Heart right ventricle (tissue), 16 donors: ENCODE measurements at regions not wholly inside any gene's neighbourhood (a gene's known extent, or its start where the extent isn't known, plus 50 kb on each side); places are given as distances from the start of the nearest gene placed in this dataset.

ENCODE experiments used
- ATAC-seq, 8 donors: fragments of 200-7000 bp; cut with Tn5 transposase; one replicate each; pipeline ENCODE4 v1.9.1; 2020; ENCODE audit warnings: mild to moderate bottlenecking in 8 of 8, moderate library complexity in 8 of 8, moderate number of reproducible peaks in 1 of 8
- DNase-seq, 2 donors: peaks; one replicate each; pipeline ENCODE4 v3.0.0-alpha.2; 2020
- H3K27ac ChIP-seq, 10 donors: fragments of 200-600 bp; sonication (generic) in 2 of 10; one replicate each; pipeline versions ENCODE4 v1.5.0 to v1.8.0; 2020 to 2022; ENCODE audit warnings: mild to moderate bottlenecking in 3 of 10
- H3K27me3 ChIP-seq, 7 donors: fragments of 200-600 bp; one replicate each; pipeline ENCODE4 v1.8.0; 2021 to 2022; ENCODE audit warnings: mild to moderate bottlenecking in 2 of 7
- H3K36me3 ChIP-seq, 9 donors: fragments of 200-600 bp; sonication (generic) in 1 of 9; one replicate each; pipeline versions ENCODE4 v1.5.0 to v1.8.0; 2020 to 2022; ENCODE audit warnings: mild to moderate bottlenecking in 2 of 9
- H3K4me1 ChIP-seq, 9 donors: fragments of 200-600 bp; sonication (generic) in 1 of 9; one replicate each; pipeline versions ENCODE4 v1.5.0 to v1.8.0; 2020 to 2022; ENCODE audit warnings: mild to moderate bottlenecking in 4 of 9
- H3K4me3 ChIP-seq, 10 donors: fragments of 200-600 bp; sonication (generic) in 2 of 10; one replicate each; pipeline versions ENCODE4 v1.5.0 to v1.8.0; 2020 to 2022; ENCODE audit warnings: mild to moderate bottlenecking in 7 of 10, moderate library complexity in 2 of 10
- H3K9me3 ChIP-seq, 11 donors: fragments of 200-600 bp in 10 of 11; sonication (generic) in 2 of 11; one replicate each; pipeline versions ENCODE4 v1.5.0 to v1.8.0; 2013 to 2022; ENCODE audit warnings: mild to moderate bottlenecking in 2 of 11, control low read depth in 1 of 11, moderate library complexity in 1 of 11
- CTCF ChIP-seq, 9 donors: fragments of 200-600 bp; sonication (generic) in 2 of 9; IDR thresholded peaks; one replicate each; pipeline versions ENCODE4 v1.5.0 to v1.8.0; 2021 to 2022; ENCODE audit warnings: antibody characterized with exemption in 9 of 9, mild to moderate bottlenecking in 5 of 9, moderate library complexity in 1 of 9
- WGBS, 2 donors: extraction: QIAGEN DNeasy Blood & Tissue Kit; methylation state at CpG; one replicate each; pipeline ENCODE4 v1.1.7; 2013; ENCODE audit warnings: inconsistent platforms in 1 of 2; 5-methylcytosine and 5-hydroxymethylcytosine counted together
- intact Hi-C, 10 donors: fragments of 100-400 bp; cut with DNase I; formaldehyde crosslinking; loops; one replicate each; pipeline versions ENCODE4 v1.11.1 to v1.14.2; 2022
- donor health status: Arrhythmogenic right ventricular cardiomyopathy.
- donor health status: ischemic (EF 13 %, LVEDD 7.1; RV severe dilation, severe dysfunction).
- donor health status: healthy with polysubstance abuse.
- donor health status: DM: no; HTN: yes; CAD: no.
- donor health status: DM: no; HTN: no; CAD: no.
- donor health status: ischemic (EF 25% LVEDD 6.9; RV normal size, moderate dysfunction).
- donor health status: ischemic (EF 25% LVEDD 5.7; RV mildly dilated, moderate dysfunction).
- donor health status: healthy.
- donor health status: DM: yes; HTN: yes; CAD: no.
- donor health status: Ischemic cardiomyopathy.
- donor health status: ischemic (EF 35%, LVEDD 5.7; RV mildly dilated, moderate dysfunction).
- donor health status: nonischemic (EF 11% LVEDD 7.7; RV severe dilation, severe dysfunction).
- donor health status: DM: yes; HTN: yes; CAD: no.
- donor health status: PGD.
- donor health status: ischemic (EF 29% LVEDD 5.4; RV normal size, mild dysfunction).
- donor health status: nonischemic (EF 23%, LVEDD 6.1; RV moderate dilation, normal function).

- Histone ChIP-seq H3K4me3 (no peak overlapping the region), H3K27ac (peak overlapping the region in 1 of 10 donors; percentile 31), H3K27me3 (no peaks in the 10 kb centered on the region), H3K36me3 (no peaks in the 10 kb centered on the region), H3K4me1 (no peaks in the 10 kb centered on the region), H3K9me3 (peaks cover 0 to 8% (median 0%) of the 10 kb centered on the region in 11 donors)
- no peak for TF ChIP-seq CTCF (IDR thresholded peaks at IDR 0.05)
- intact Hi-C loops: no loop called here
- 88 to 93% methylated on average over 1 of the region's 1 CpG for WGBS, 2 donors
- ATAC-seq: no peak
- no peak for DNase-seq
Measured at GRCh38 chr1:78339490-78339889, 151.3 kb upstream of the PTGFR start.

- DNase-seq: no peak
Measured at GRCh38 chr1:78340006-78340405, 150.8 kb upstream of the PTGFR start.

GRCh38 chr1:78348496-78349284 lies 142.1 kb upstream of the PTGFR start:
- ATAC-seq: no peak
- no peak overlapping the region for H3K27ac ChIP-seq
- TF ChIP-seq CTCF (IDR thresholded peaks at IDR 0.05): no peak
- H3K4me1 ChIP-seq: no peaks in the 10 kb centered on the region
- H3K4me3 ChIP-seq: no peak overlapping the region
- no peaks in the 10 kb centered on the region for H3K27me3 ChIP-seq
- no peaks in the 10 kb centered on the region for H3K9me3 ChIP-seq
- intact Hi-C loops: no loop called here
- DNase-seq: no peak
- H3K36me3 ChIP-seq: no peaks in the 10 kb centered on the region

More at GRCh38 chr1:78340006-78340405, 150.8 kb upstream of the PTGFR start:
- peak overlapping the region in 1 of 10 donors; percentile 56 for H3K27ac ChIP-seq
- H3K36me3 ChIP-seq: no peaks in the 10 kb centered on the region
- ATAC-seq: no peak
- no peaks in the 10 kb centered on the region for H3K27me3 ChIP-seq
- peaks cover 0 to 8% (median 0%) of the 10 kb centered on the region in 11 donors for H3K9me3 ChIP-seq
- H3K4me3 ChIP-seq: no peak overlapping the region
- H3K4me1 ChIP-seq: no peaks in the 10 kb centered on the region
- TF ChIP-seq CTCF (IDR thresholded peaks at IDR 0.05): no peak
- intact Hi-C loops: no loop called here

- DNase-seq (no peak), ATAC-seq (no peak)
- intact Hi-C loops: no loop called here
- Histone ChIP-seq H3K4me3 (no peak overlapping the region), H3K36me3 (no peaks in the 10 kb centered on the region), H3K27me3 (no peaks in the 10 kb centered on the region), H3K4me1 (no peaks in the 10 kb centered on the region), H3K9me3 (no peaks in the 10 kb centered on the region), H3K27ac (no peak overlapping the region)
- TF ChIP-seq CTCF (IDR thresholded peaks at IDR 0.05): no peak
- WGBS, 2 donors: 79 to 80% methylated on average over 2 of the region's 2 CpGs
Measured at GRCh38 chr1:78351551-78352216, 139.1 kb upstream of the PTGFR start.
